ENCODE measurements at regions not wholly inside any gene's neighbourhood (a gene's known extent, or its start where the extent isn't known, plus 50 kb on each side); places are given as distances from the start of the nearest gene placed in this dataset.

DNA sequence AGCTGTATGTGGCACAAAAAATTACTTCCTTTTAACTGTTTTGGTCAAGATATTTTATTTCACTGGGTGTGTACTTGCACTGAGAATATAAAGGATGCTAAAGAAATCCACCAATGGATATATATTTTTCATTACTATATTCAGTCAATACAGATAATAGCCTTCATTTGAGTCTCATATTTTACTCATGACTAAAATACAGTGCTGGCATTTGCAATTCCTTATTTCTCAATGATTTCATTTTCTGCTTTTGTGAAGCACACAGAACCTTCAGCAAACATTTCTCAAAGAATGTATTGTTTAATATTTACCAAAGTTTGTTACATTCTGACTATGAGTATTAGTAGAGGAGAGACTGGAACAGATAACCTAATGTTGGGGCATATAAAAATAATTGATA, 93.2 kb upstream of the SOX5 start:
- TF ChIP-seq, protein P1, sequence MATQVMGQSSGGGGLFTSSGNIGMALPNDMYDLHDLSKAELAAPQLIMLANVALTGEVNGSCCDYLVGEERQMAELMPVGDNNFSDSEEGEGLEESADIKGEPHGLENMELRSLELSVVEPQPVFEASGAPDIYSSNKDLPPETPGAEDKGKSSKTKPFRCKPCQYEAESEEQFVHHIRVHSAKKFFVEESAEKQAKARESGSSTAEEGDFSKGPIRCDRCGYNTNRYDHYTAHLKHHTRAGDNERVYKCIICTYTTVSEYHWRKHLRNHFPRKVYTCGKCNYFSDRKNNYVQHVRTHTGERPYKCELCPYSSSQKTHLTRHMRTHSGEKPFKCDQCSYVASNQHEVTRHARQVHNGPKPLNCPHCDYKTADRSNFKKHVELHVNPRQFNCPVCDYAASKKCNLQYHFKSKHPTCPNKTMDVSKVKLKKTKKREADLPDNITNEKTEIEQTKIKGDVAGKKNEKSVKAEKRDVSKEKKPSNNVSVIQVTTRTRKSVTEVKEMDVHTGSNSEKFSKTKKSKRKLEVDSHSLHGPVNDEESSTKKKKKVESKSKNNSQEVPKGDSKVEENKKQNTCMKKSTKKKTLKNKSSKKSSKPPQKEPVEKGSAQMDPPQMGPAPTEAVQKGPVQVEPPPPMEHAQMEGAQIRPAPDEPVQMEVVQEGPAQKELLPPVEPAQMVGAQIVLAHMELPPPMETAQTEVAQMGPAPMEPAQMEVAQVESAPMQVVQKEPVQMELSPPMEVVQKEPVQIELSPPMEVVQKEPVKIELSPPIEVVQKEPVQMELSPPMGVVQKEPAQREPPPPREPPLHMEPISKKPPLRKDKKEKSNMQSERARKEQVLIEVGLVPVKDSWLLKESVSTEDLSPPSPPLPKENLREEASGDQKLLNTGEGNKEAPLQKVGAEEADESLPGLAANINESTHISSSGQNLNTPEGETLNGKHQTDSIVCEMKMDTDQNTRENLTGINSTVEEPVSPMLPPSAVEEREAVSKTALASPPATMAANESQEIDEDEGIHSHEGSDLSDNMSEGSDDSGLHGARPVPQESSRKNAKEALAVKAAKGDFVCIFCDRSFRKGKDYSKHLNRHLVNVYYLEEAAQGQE (IDR thresholded peaks at IDR 0.05; ENCODE audit: insufficient read depth in 1 of 2, low read depth in 2 of 2, low read length in 1 of 2) = no peak
- TF ChIP-seq POLR2AphosphoS5 (IDR thresholded peaks at IDR 0.05; ENCODE audit: low read depth, low read length) (no peak), TCF7L2 (IDR thresholded peaks at IDR 0.05; ENCODE audit: low read depth, low read length) (no peak), CTCF (IDR thresholded peaks at IDR 0.05) (no peak), SIN3A (IDR thresholded peaks at IDR 0.05; ENCODE audit: borderline replicate concordance, insufficient read depth, low read depth, low read length) (no peak)
- Histone ChIP-seq H3K4me1 (ENCODE audit: control insufficient read depth, insufficient read depth, low read length) (no peaks in the 10 kb centered on the region), H3K36me3 (ENCODE audit: control insufficient read depth, insufficient read depth, low read length) (no peaks in the 10 kb centered on the region), H3K9me3 (ENCODE audit: control insufficient read depth, insufficient read depth, low read depth, low read length) (no peaks in the 10 kb centered on the region), H3K27ac (ENCODE audit: low read length) (no peak overlapping the region), H3K27me3 (ENCODE audit: control insufficient read depth, insufficient read depth, low read length) (no peaks in the 10 kb centered on the region), H3K4me3 (ENCODE audit: low read depth in 2 of 2, low read length in 2 of 2) (no peak overlapping the region)
- ChIA-PET POLR2A (no interaction called here), CTCF (no interaction called here)
- no TSS peak for BruUV-seq (replicated peaks)
- DNase-seq (ENCODE audit: low read depth, low spot score) (no peak), ATAC-seq (no peak)
- intact Hi-C loops (cut with micrococcal nuclease; ENCODE audit: unreplicated experiment) (no loop called here), in situ Hi-C loops (cut with HindIII; ENCODE audit: low pct_unique_long_range_greater_than_20kb, low sequenced_read_pairs) (no loop called here)

GRCh38 chr12:24039113-24039525, 89.6 kb upstream of the SOX5 start:
- no TSS peak for BruUV-seq (replicated peaks)
- Histone ChIP-seq H3K27me3 (ENCODE audit: control insufficient read depth, insufficient read depth, low read length) (no peaks in the 10 kb centered on the region), H3K9me3 (ENCODE audit: control insufficient read depth, insufficient read depth, low read depth, low read length) (no peaks in the 10 kb centered on the region), H3K36me3 (ENCODE audit: control insufficient read depth, insufficient read depth, low read length) (no peaks in the 10 kb centered on the region), H3K4me1 (ENCODE audit: control insufficient read depth, insufficient read depth, low read length) (no peaks in the 10 kb centered on the region), H3K27ac (ENCODE audit: low read length) (no peak overlapping the region), H3K4me3 (ENCODE audit: low read depth in 2 of 2, low read length in 2 of 2) (no peak overlapping the region)
- DNase-seq (ENCODE audit: low read depth, low spot score) (no peak), ATAC-seq (no peak)
- in situ Hi-C loops (cut with HindIII; ENCODE audit: low pct_unique_long_range_greater_than_20kb, low sequenced_read_pairs) = no loop called here
- TF ChIP-seq CTCF (IDR thresholded peaks at IDR 0.05) = no peak
- TF ChIP-seq SIN3A (IDR thresholded peaks at IDR 0.05; ENCODE audit: borderline replicate concordance, insufficient read depth, low read depth, low read length) = no peak
- no peak for TF ChIP-seq POLR2AphosphoS5 (IDR thresholded peaks at IDR 0.05; ENCODE audit: low read depth, low read length)
- TF ChIP-seq, protein P1 (IDR thresholded peaks at IDR 0.05; ENCODE audit: insufficient read depth in 1 of 2, low read depth in 2 of 2, low read length in 1 of 2) = no peak
- TF ChIP-seq TCF7L2 (IDR thresholded peaks at IDR 0.05; ENCODE audit: low read depth, low read length) = no peak
- ChIA-PET POLR2A (no interaction called here), CTCF (no interaction called here)
- intact Hi-C loops (cut with micrococcal nuclease; ENCODE audit: unreplicated experiment) = no loop called here

Measured in Panc1 (cell line).